GM12892 (cell line): ENCODE measurements at regions not wholly inside any gene's neighbourhood (a gene's known extent, or its start where the extent isn't known, plus 50 kb on each side); places are given as distances from the start of the nearest gene placed in this dataset.

ENCODE experiments used
- POLR2A ChIP-seq: IDR thresholded peaks from 2 replicates; pipeline ENCODE4 v1.6.1; 2011; ENCODE audit warnings: low read depth, low read length, control low read depth
- POLR2AphosphoS5 ChIP-seq: IDR thresholded peaks from 2 replicates; pipeline ENCODE4 v1.6.1; 2011; ENCODE audit warnings: low read depth, low read length, control low read depth
- TAF1 ChIP-seq: IDR thresholded peaks from 2 replicates; pipeline ENCODE4 v1.6.1; 2011; ENCODE audit warnings: low read depth, mild to moderate bottlenecking, control low read depth, low read length, borderline replicate concordance

- TF ChIP-seq POLR2A: no peak
- TF ChIP-seq POLR2AphosphoS5: no peak
- TF ChIP-seq TAF1: no peak
Measured at GRCh38 chrX:150262456-150262855, 100.7 kb upstream of the MAMLD1 start.
